B cell (primary cell): ENCODE measurements at regions not wholly inside any gene's neighbourhood (a gene's known extent, or its start where the extent isn't known, plus 50 kb on each side); places are given as distances from the start of the nearest gene placed in this dataset.

Experiments
- CTCF ChIP-seq: fragments of 200-600 bp; IDR thresholded peaks from one replicate; pipeline ENCODE4 v1.8.0; 2022; ENCODE audit warnings: antibody characterized with exemption, mild to moderate bottlenecking
- EZH2 ChIP-seq: IDR thresholded peaks from 2 replicates; pipeline ENCODE4 v1.6.1; 2012; ENCODE audit warnings: borderline replicate concordance, low read depth, mild to moderate bottlenecking, moderate library complexity, low read length; ENCODE audit not compliant: insufficient read depth, poor library complexity, severe bottlenecking

GRCh38 chr11:109048098-109048497 is 373.9 kb upstream of the C11orf87 start:
- no peak for TF ChIP-seq CTCF
- TF ChIP-seq EZH2, result no peak
